ENCODE measurements at regions not wholly inside any gene's neighbourhood (a gene's known extent, or its start where the extent isn't known, plus 50 kb on each side); places are given as distances from the start of the nearest gene placed in this dataset.

- TF ChIP-seq CTCF (IDR thresholded peaks at IDR 0.05) = no peak
- TF ChIP-seq POLR2A (IDR thresholded peaks at IDR 0.05) = no peak
These were observed 174.8 kb downstream of the ENC1 start for GRCh38 chr5:74465724-74466123.

Measured in uterus (tissue), 2 donors.